HG03139 (cell line): ENCODE measurements at regions not wholly inside any gene's neighbourhood (a gene's known extent, or its start where the extent isn't known, plus 50 kb on each side); places are given as distances from the start of the nearest gene placed in this dataset.
"Not testable (repeated sequence)": the region's sequence is repeated elsewhere in the genome, so short reads cannot be mapped to it uniquely, and the experiment has no call there.

Experiments used
- ATAC-seq: cut with Tn5 transposase; IDR thresholded peaks from one replicate; pipeline ENCODE4 v1.9.1; 2021; ENCODE audit not compliant: unreplicated experiment

GRCh38 chr4:177494791-177495190, 52.6 kb upstream of the AGA start:
- no peak for ATAC-seq

- not testable (repeated sequence) for ATAC-seq
Measured at GRCh38 chr4:177495626-177496025, 53.4 kb upstream of the AGA start.

GRCh38 chr4:177499537-177499936, 57.3 kb upstream of the AGA start:
- no peak for ATAC-seq

GRCh38 chr4:177505171-177505615, 63.0 kb upstream of the AGA start:
- no peak for ATAC-seq

- no peak for ATAC-seq
Measured at GRCh38 chr4:177508662-177509061, 66.4 kb upstream of the AGA start.

GRCh38 chr4:177509226-177509745, 67.0 kb upstream of the AGA start:
- no peak for ATAC-seq

- no peak for ATAC-seq
Measured at GRCh38 chr4:177511611-177512010, 69.4 kb upstream of the AGA start.

- no peak for ATAC-seq
Measured at GRCh38 chr4:177512646-177513045, 70.4 kb upstream of the AGA start.

- ATAC-seq = no peak
Measured at GRCh38 chr4:177517862-177518261, 75.6 kb upstream of the AGA start.

GRCh38 chr4:177519481-177520260, 77.4 kb upstream of the AGA start:
- no peak for ATAC-seq

- no peak for ATAC-seq
Measured at GRCh38 chr4:177528620-177529019, 86.4 kb upstream of the AGA start.

GRCh38 chr4:177530561-177530960, 88.3 kb upstream of the AGA start:
- ATAC-seq = no peak

- ATAC-seq = no peak
Measured at GRCh38 chr4:177532358-177532757, 90.1 kb upstream of the AGA start.

- ATAC-seq = not testable (repeated sequence)
Measured at GRCh38 chr4:177534841-177535240, 92.6 kb upstream of the AGA start.

- no peak for ATAC-seq
Measured at GRCh38 chr4:177546745-177547144, 104.5 kb upstream of the AGA start.

GRCh38 chr4:177547985-177548384, 105.7 kb upstream of the AGA start:
- no peak for ATAC-seq

- ATAC-seq = no peak
Measured at GRCh38 chr4:177555007-177555574, 112.9 kb upstream of the AGA start.

GRCh38 chr4:177557416-177557815, 115.2 kb upstream of the AGA start:
- ATAC-seq = no peak

GRCh38 chr4:177558995-177559394, 116.8 kb upstream of the AGA start:
- no peak for ATAC-seq

GRCh38 chr4:177562163-177562562, 119.9 kb upstream of the AGA start:
- no peak for ATAC-seq

- ATAC-seq = no peak
Measured at GRCh38 chr4:177562859-177563258, 120.6 kb upstream of the AGA start.

- no peak for ATAC-seq
Measured at GRCh38 chr4:177566691-177567090, 124.5 kb upstream of the AGA start.
